ENCODE measurements at regions not wholly inside any gene's neighbourhood (a gene's known extent, or its start where the extent isn't known, plus 50 kb on each side); places are given as distances from the start of the nearest gene placed in this dataset.

DNA sequence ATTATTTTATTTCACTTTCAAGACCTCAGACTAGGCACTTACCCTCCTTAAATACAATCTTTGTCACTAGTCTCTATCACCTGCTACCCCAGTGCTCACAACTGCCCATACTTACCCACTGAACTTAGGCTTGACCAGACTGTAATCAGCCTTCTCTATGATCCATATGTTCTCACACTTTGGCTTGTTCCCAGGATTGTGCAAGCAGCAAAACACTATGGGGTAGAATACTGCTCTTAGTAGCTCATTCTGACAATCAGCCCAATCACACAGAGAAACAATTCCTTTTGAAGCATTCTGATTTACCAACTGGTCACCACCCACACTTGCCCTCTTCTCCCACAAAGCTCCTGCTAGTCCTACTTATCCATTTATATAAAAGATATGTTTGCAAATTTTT lies 878.3 kb downstream of the FSTL5 start:
- TF ChIP-seq CTCF (IDR thresholded peaks at IDR 0.05), result no peak
- TF ChIP-seq EP300 (IDR thresholded peaks at IDR 0.05), result no peak
- no peak for TF ChIP-seq POLR2A (IDR thresholded peaks at IDR 0.05)
- TF ChIP-seq POLR2AphosphoS5 (IDR thresholded peaks at IDR 0.05), result no peak

Measured in stomach (tissue), 4 donors.